HepG2 (cell line): ENCODE measurements at regions not wholly inside any gene's neighbourhood (a gene's known extent, or its start where the extent isn't known, plus 50 kb on each side); places are given as distances from the start of the nearest gene placed in this dataset.

Experiments
- HDAC1 ChIP-seq: sonication (generic); formaldehyde crosslinking; IDR thresholded peaks from 2 replicates; pipeline ENCODE4 v1.5.1; 2020; ENCODE audit warnings: mild to moderate bottlenecking, missing genetic modification reagents
- HNRNPUL1 ChIP-seq: fragments of 200-400 bp; formaldehyde crosslinking; IDR thresholded peaks from 2 replicates; pipeline ENCODE4 v1.6.1; 2017; ENCODE audit warnings: low read depth, mild to moderate bottlenecking, low read length, moderate library complexity
- JUN ChIP-seq: sonication (generic); formaldehyde crosslinking; IDR thresholded peaks from 2 replicates; pipeline ENCODE4 v1.4.0; 2020; ENCODE audit warnings: mild to moderate bottlenecking, missing genetic modification reagents
- ZNF639 ChIP-seq: conservative IDR thresholded peaks from 2 replicates; pipeline ENCODE4 v1.6.1; 2018; ENCODE audit warnings: missing genetic modification reagents

- TF ChIP-seq ZNF639 (CRISPR knock-in tag) (no peak), HNRNPUL1 (no peak), HDAC1 (CRISPR knock-in tag) (no peak), JUN (CRISPR knock-in tag) (no peak)
These were observed 356.7 kb downstream of the DIRAS2 start for GRCh38 chr9:90285946-90286345.
